IMR-90 (cell line): ENCODE measurements at regions not wholly inside any gene's neighbourhood (a gene's known extent, or its start where the extent isn't known, plus 50 kb on each side); places are given as distances from the start of the nearest gene placed in this dataset.

Source experiments
- ATAC-seq: fragments of 200-7000 bp; cut with Tn5 transposase; 2 replicates; pipeline ENCODE4 v1.9.1; 2020; ENCODE audit warnings: low read depth, mild to moderate bottlenecking, moderate library complexity
- BruUV-seq: library from RNA; stranded (reverse); fragments of 400-500 nt; replicated peaks from 2 replicates; lab custom pipeline; 2021; lab: Mats Ljungman, UMichigan
- CTCF ChIA-PET: fragments of 300-600 bp; formaldehyde crosslinking; extraction: SDS; loops from one replicate; lab custom pipeline; 2021; ENCODE audit warnings: antibody characterized with exemption; lab: Yijun Ruan, JAX
- POLR2A ChIA-PET: fragments of 300-600 bp; sonication (Branson Sonifier 250); formaldehyde crosslinking; loops from one replicate; lab custom pipeline; 2022; ENCODE audit warnings: antibody characterized with exemption; ENCODE audit not compliant: unreplicated experiment; lab: Charles Lee
- DNase-seq: peaks from one replicate; pipeline ENCODE4 v3.0.0; 2013
- H2AFZ ChIP-seq: replicated peaks from 2 replicates; pipeline ENCODE3; 2013; ENCODE audit warnings: low read length, mild to moderate bottlenecking; ENCODE audit not compliant: poor library complexity
- H2AK5ac ChIP-seq: 2 replicates; pipeline ENCODE4 v1.6.1; 2013; ENCODE audit warnings: low read depth, low read length, inconsistent platforms
- H2AK9ac ChIP-seq: replicated peaks from 2 replicates; pipeline ENCODE3; 2013; ENCODE audit warnings: mild to moderate bottlenecking, low read depth, low read length, moderate library complexity; ENCODE audit not compliant: poor library complexity
- H2BK120ac ChIP-seq: 2 replicates; pipeline ENCODE4 v1.6.1; 2013; ENCODE audit warnings: low read depth, low read length, inconsistent platforms
- H2BK15ac ChIP-seq: 3 replicates; pipeline ENCODE4 v1.6.1; 2013; ENCODE audit warnings: low read depth, low read length, inconsistent platforms
- H2BK20ac ChIP-seq: 2 replicates; pipeline ENCODE4 v1.6.1; 2013; ENCODE audit warnings: low read depth, mild to moderate bottlenecking, inconsistent platforms, low read length, moderate library complexity
- H2BK5ac ChIP-seq: 2 replicates; pipeline ENCODE4 v1.6.1; 2013; ENCODE audit warnings: mild to moderate bottlenecking, low read depth, low read length, inconsistent platforms; ENCODE audit not compliant: poor library complexity, severe bottlenecking
- H3K14ac ChIP-seq: replicated peaks from 2 replicates; pipeline ENCODE4 v1.6.1; 2013; ENCODE audit warnings: low read depth, low read length, inconsistent platforms
- H3K18ac ChIP-seq: 2 replicates; pipeline ENCODE4 v1.6.1; 2013; ENCODE audit warnings: low read depth, low read length, control low read depth
- H3K23ac ChIP-seq: 2 replicates; pipeline ENCODE4 v1.6.1; 2013; ENCODE audit warnings: low read depth, low read length, inconsistent platforms
- H3K27ac ChIP-seq: 2 replicates; pipeline ENCODE4 v1.5.1; 2013; ENCODE audit warnings: mild to moderate bottlenecking, control low read depth, low read length; ENCODE audit not compliant: insufficient read depth
- H3K27me3 ChIP-seq: 2 replicates; pipeline ENCODE4 v1.6.1; 2013; ENCODE audit warnings: low read length; ENCODE audit not compliant: control insufficient read depth, insufficient read depth
- H3K36me3 ChIP-seq: 2 replicates; pipeline ENCODE4 v1.6.1; 2013; ENCODE audit warnings: low read length, mixed read lengths; ENCODE audit not compliant: control insufficient read depth, insufficient read depth
- H3K4ac ChIP-seq: 2 replicates; pipeline ENCODE4 v1.6.1; 2013; ENCODE audit warnings: low read depth, low read length, inconsistent platforms
- H3K4me1 ChIP-seq: 2 replicates; pipeline ENCODE4 v1.6.1; 2013; ENCODE audit warnings: low read length, mixed read lengths; ENCODE audit not compliant: control insufficient read depth, insufficient read depth
- H3K4me2 ChIP-seq: 2 replicates; pipeline ENCODE4 v1.6.1; 2013; ENCODE audit warnings: low read depth, mild to moderate bottlenecking, control low read depth, low read length, moderate library complexity
- H3K4me3 ChIP-seq: 2 replicates; pipeline ENCODE4 v1.5.1; 2013; ENCODE audit warnings: low read depth, mild to moderate bottlenecking, control low read depth, low read length, moderate library complexity; ENCODE audit not compliant: insufficient read depth
- H3K56ac ChIP-seq: 2 replicates; pipeline ENCODE4 v1.6.1; 2013; ENCODE audit warnings: low read length, inconsistent platforms; ENCODE audit not compliant: insufficient read depth; ENCODE audit errors: extremely low read depth
- H3K79me1 ChIP-seq, 2 experiments: 2 replicates each; pipeline ENCODE4 v1.6.1; 2013; ENCODE audit warnings: low read length in 2 of 2, inconsistent platforms in 1 of 2, low read depth in 1 of 2
- H3K9ac ChIP-seq: 2 replicates; pipeline ENCODE4 v1.6.1; 2013; ENCODE audit warnings: low read depth, low read length, control low read depth
- H3K9me1 ChIP-seq: 2 replicates; pipeline ENCODE4 v1.6.1; 2013; ENCODE audit warnings: low read length, inconsistent platforms; ENCODE audit not compliant: insufficient read depth
- H3K9me3 ChIP-seq: 2 replicates; pipeline ENCODE4 v1.6.1; 2013; ENCODE audit warnings: low read length; ENCODE audit not compliant: control insufficient read depth, insufficient read depth
- H4K20me1 ChIP-seq: 2 replicates; pipeline ENCODE4 v1.6.1; 2013; ENCODE audit warnings: low read length, inconsistent platforms; ENCODE audit not compliant: insufficient read depth
- H4K5ac ChIP-seq: 2 replicates; pipeline ENCODE4 v1.6.1; 2013; ENCODE audit warnings: mild to moderate bottlenecking, low read depth, low read length, control low read depth
- H4K8ac ChIP-seq, 2 experiments: 2 replicates each; pipeline ENCODE4 v1.6.1; 2013; ENCODE audit warnings: low read depth in 2 of 2, low read length in 2 of 2, control low read depth in 1 of 2, inconsistent platforms in 1 of 2
- H4K91ac ChIP-seq: 2 replicates; pipeline ENCODE4 v1.6.1; 2013; ENCODE audit warnings: low read depth, low read length, inconsistent platforms; ENCODE audit not compliant: insufficient read depth
- BHLHE40 ChIP-seq: fragments of 150-350 bp; IDR thresholded peaks from 2 replicates; pipeline ENCODE4 v1.6.1; 2016; ENCODE audit warnings: mild to moderate bottlenecking, low read depth, low read length
- CEBPB ChIP-seq: IDR thresholded peaks from 2 replicates; pipeline ENCODE4 v1.6.1; 2012; ENCODE audit warnings: low read depth, low read length, improper control_type of control experiment
- CHD1 ChIP-seq: IDR thresholded peaks from 2 replicates; pipeline ENCODE4 v1.6.1; 2012; ENCODE audit warnings: low read depth, low read length, improper control_type of control experiment
- ELK1 ChIP-seq: fragments of 150-350 bp; IDR thresholded peaks from 2 replicates; pipeline ENCODE4 v1.6.1; 2016; ENCODE audit warnings: low read depth, mild to moderate bottlenecking, low read length, moderate library complexity, borderline replicate concordance
- FOS ChIP-seq: fragments of 150-350 bp; IDR thresholded peaks from 2 replicates; pipeline ENCODE4 v1.6.1; 2016; ENCODE audit warnings: low read depth, low read length
- MAFK ChIP-seq: IDR thresholded peaks from 2 replicates; pipeline ENCODE4 v1.6.1; 2012; ENCODE audit warnings: low read depth, low read length, improper control_type of control experiment
- MAZ ChIP-seq: IDR thresholded peaks from 2 replicates; pipeline ENCODE4 v1.6.1; 2012; ENCODE audit warnings: low read depth, mild to moderate bottlenecking, low read length, improper control_type of control experiment, moderate library complexity, borderline replicate concordance
- MXI1 ChIP-seq: IDR thresholded peaks from 2 replicates; pipeline ENCODE4 v1.6.1; 2012; ENCODE audit warnings: low read depth, mild to moderate bottlenecking, low read length, moderate library complexity, borderline replicate concordance
- NFE2L2 ChIP-seq: fragments of 150-350 bp; IDR thresholded peaks from 2 replicates; pipeline ENCODE4 v1.6.1; 2016; ENCODE audit warnings: low read depth, mild to moderate bottlenecking, low read length
- POLR2A ChIP-seq: IDR thresholded peaks from 2 replicates; pipeline ENCODE4 v1.6.1; 2012; ENCODE audit warnings: mild to moderate bottlenecking, low read depth, low read length
- RAD21 ChIP-seq: IDR thresholded peaks from 2 replicates; pipeline ENCODE4 v1.6.1; 2012; ENCODE audit warnings: low read length, improper control_type of control experiment
- RCOR1 ChIP-seq: IDR thresholded peaks from 2 replicates; pipeline ENCODE4 v1.6.1; 2012; ENCODE audit warnings: mild to moderate bottlenecking, low read length, improper control_type of control experiment; ENCODE audit not compliant: insufficient replicate concordance
- RFX5 ChIP-seq: IDR thresholded peaks from 2 replicates; pipeline ENCODE4 v1.8.0; 2012; ENCODE audit warnings: low read depth, mild to moderate bottlenecking, low read length, moderate library complexity
- SMC3 ChIP-seq: fragments of 150-350 bp; IDR thresholded peaks from 2 replicates; pipeline ENCODE4 v1.6.1; 2016; ENCODE audit warnings: low read depth, mild to moderate bottlenecking, antibody characterized with exemption, low read length, moderate library complexity
- USF2 ChIP-seq: fragments of 150-350 bp; IDR thresholded peaks from 2 replicates; pipeline ENCODE4 v1.6.1; 2017; ENCODE audit warnings: mild to moderate bottlenecking, antibody characterized with exemption, low read length, low read depth
- dilution Hi-C: fragments of 300-500 bp; cut with HindIII; formaldehyde crosslinking; loops from one replicate; pipeline ENCODE4 v1.14.3; 2018; ENCODE audit warnings: low sequenced_read_pairs; ENCODE audit not compliant: unreplicated experiment
- in situ Hi-C: fragments of 300-500 bp; cut with MboI; formaldehyde crosslinking; loops from 3 replicates; pipeline ENCODE4 v1.14.3; 2019; ENCODE audit warnings: low sequenced_read_pairs, inconsistent platforms, mixed read lengths
- intact Hi-C: fragments of 100-400 bp; cut with micrococcal nuclease; formaldehyde crosslinking; loops from 2 replicates; pipeline ENCODE4 v1.10.0; 2022
- TF ChIP-seq, protein P1 (sequence below): conservative IDR thresholded peaks from 2 replicates; pipeline ENCODE4 v1.5.1; 2012; ENCODE audit warnings: mild to moderate bottlenecking, low read depth, low read length, improper control_type of control experiment

- Histone ChIP-seq H3K9me1 (no peaks in the 10 kb centered on the region), H2BK120ac (no peak overlapping the region), H4K8ac (no peak overlapping the region), H4K91ac (no peak overlapping the region), H3K9me3 (0 out of 2 replicates have a peak, but pooled peaks cover 3% of the 10 kb centered on the region), H2AK9ac (no peak overlapping the region), H2AFZ (no peak overlapping the region), H2AK5ac (no peak overlapping the region), H3K4me3 (no peak overlapping the region), H3K9ac (no peak overlapping the region), H4K20me1 (no peaks in the 10 kb centered on the region), H3K79me1 (no peaks in the 10 kb centered on the region), H3K4me1 (no peaks in the 10 kb centered on the region), H2BK20ac (no peak overlapping the region), H3K27me3 (no peaks in the 10 kb centered on the region), H3K56ac (no peak overlapping the region), H3K4ac (no peak overlapping the region), H3K18ac (no peak overlapping the region), H3K4me2 (no peak overlapping the region), H2BK5ac (no peak overlapping the region), H4K5ac (no peak overlapping the region), H3K14ac (no peak overlapping the region), H3K23ac (no peak overlapping the region), H3K27ac (no peak overlapping the region), H2BK15ac (no peak overlapping the region), H3K36me3 (no peaks in the 10 kb centered on the region)
- dilution Hi-C loops (no loop called here), intact Hi-C loops (no loop called here), in situ Hi-C loops (no loop called here)
- CTCF ChIA-PET = no interaction called here
- DNase-seq (no peak), ATAC-seq (no peak)
- POLR2A ChIA-PET = no interaction called here
- no TSS peak for BruUV-seq
- TF ChIP-seq MXI1 = no peak
- TF ChIP-seq BHLHE40 = no peak
- TF ChIP-seq POLR2A = no peak
- no peak for TF ChIP-seq RCOR1
- TF ChIP-seq RFX5 = no peak
- no peak for TF ChIP-seq MAFK
- TF ChIP-seq CEBPB = no peak
- TF ChIP-seq, protein P1, sequence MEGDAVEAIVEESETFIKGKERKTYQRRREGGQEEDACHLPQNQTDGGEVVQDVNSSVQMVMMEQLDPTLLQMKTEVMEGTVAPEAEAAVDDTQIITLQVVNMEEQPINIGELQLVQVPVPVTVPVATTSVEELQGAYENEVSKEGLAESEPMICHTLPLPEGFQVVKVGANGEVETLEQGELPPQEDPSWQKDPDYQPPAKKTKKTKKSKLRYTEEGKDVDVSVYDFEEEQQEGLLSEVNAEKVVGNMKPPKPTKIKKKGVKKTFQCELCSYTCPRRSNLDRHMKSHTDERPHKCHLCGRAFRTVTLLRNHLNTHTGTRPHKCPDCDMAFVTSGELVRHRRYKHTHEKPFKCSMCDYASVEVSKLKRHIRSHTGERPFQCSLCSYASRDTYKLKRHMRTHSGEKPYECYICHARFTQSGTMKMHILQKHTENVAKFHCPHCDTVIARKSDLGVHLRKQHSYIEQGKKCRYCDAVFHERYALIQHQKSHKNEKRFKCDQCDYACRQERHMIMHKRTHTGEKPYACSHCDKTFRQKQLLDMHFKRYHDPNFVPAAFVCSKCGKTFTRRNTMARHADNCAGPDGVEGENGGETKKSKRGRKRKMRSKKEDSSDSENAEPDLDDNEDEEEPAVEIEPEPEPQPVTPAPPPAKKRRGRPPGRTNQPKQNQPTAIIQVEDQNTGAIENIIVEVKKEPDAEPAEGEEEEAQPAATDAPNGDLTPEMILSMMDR = no peak
- TF ChIP-seq SMC3 = no peak
- TF ChIP-seq ELK1 = no peak
- no peak for TF ChIP-seq USF2
- TF ChIP-seq FOS = no peak
- TF ChIP-seq RAD21 = no peak
- TF ChIP-seq CHD1 = no peak
- no peak for TF ChIP-seq MAZ
- TF ChIP-seq NFE2L2 = no peak
Observed at GRCh38 chr2:80748592-80748991, 444.0 kb upstream of the LRRTM1 start.
